Colonic mucosa (tissue), 4 donors: ENCODE measurements at regions not wholly inside any gene's neighbourhood (a gene's known extent, or its start where the extent isn't known, plus 50 kb on each side); places are given as distances from the start of the nearest gene placed in this dataset.
"Not testable (repeated sequence)": the region's sequence is repeated elsewhere in the genome, so short reads cannot be mapped to it uniquely, and the experiment has no call there.

Experiments used
- DNase-seq: peaks from one replicate; pipeline ENCODE4 v3.0.0-alpha.2; 2020
- H3K27ac ChIP-seq: fragments of 200-600 bp; one replicate; pipeline ENCODE4 v1.8.0; 2021
- H3K27me3 ChIP-seq: fragments of 200-600 bp; one replicate; pipeline ENCODE4 v1.8.0; 2021
- H3K36me3 ChIP-seq: fragments of 200-600 bp; one replicate; pipeline ENCODE4 v1.8.0; 2021
- H3K4me1 ChIP-seq: fragments of 200-600 bp; one replicate; pipeline ENCODE4 v1.8.0; 2021; ENCODE audit warnings: mild to moderate bottlenecking
- H3K4me3 ChIP-seq: fragments of 200-600 bp; one replicate; pipeline ENCODE4 v1.8.0; 2021
- H3K9ac ChIP-seq, 2 donors: one replicate each; pipeline ENCODE4 v1.7.0; 2013; ENCODE audit warnings: control low read depth in 2 of 2, low read depth in 2 of 2, low read length in 2 of 2
- H3K9me3 ChIP-seq: fragments of 200-600 bp; one replicate; pipeline ENCODE4 v1.8.0; 2021
- CTCF ChIP-seq: fragments of 200-600 bp; IDR thresholded peaks from one replicate; pipeline ENCODE4 v1.8.0; 2022; ENCODE audit warnings: antibody characterized with exemption, mild to moderate bottlenecking
- intact Hi-C: fragments of 100-400 bp; cut with DNase I; formaldehyde crosslinking; loops from one replicate; pipeline ENCODE4 v1.14.1; 2022
- donor health status: healthy.
- donor health status: DM: no; HTN: no; CAD: no.
- donor health status: DM: no; HTN: no; CAD: no.

- H3K27me3 ChIP-seq = no peaks in the 10 kb centered on the region
- no peak overlapping the region for H3K9ac ChIP-seq
- intact Hi-C loops = no loop called here
- no peaks in the 10 kb centered on the region for H3K36me3 ChIP-seq
- TF ChIP-seq CTCF = no peak
- H3K27ac ChIP-seq = no peak overlapping the region
- no peak overlapping the region for H3K4me3 ChIP-seq
- H3K4me1 ChIP-seq = no peaks in the 10 kb centered on the region
- no peaks in the 10 kb centered on the region for H3K9me3 ChIP-seq
- DNase-seq = no peak
These were observed 138.9 kb upstream of the USP29 start for GRCh38 chr19:56980906-56981305.

GRCh38 chr19:56981440-56981839 is 138.3 kb upstream of the USP29 start:
- H3K4me1 ChIP-seq, H3K9me3 ChIP-seq, H3K36me3 ChIP-seq, H3K27ac ChIP-seq, H3K4me3 ChIP-seq, DNase-seq, H3K9ac ChIP-seq, H3K27me3 ChIP-seq, intact Hi-C loops: not testable (repeated sequence)

GRCh38 chr19:56983171-56983570 is 136.6 kb upstream of the USP29 start:
- H3K9me3 ChIP-seq = no peaks in the 10 kb centered on the region
- H3K27ac ChIP-seq = no peak overlapping the region
- intact Hi-C loops = no loop called here
- H3K27me3 ChIP-seq = no peaks in the 10 kb centered on the region
- DNase-seq = no peak
- TF ChIP-seq CTCF = no peak
- no peaks in the 10 kb centered on the region for H3K36me3 ChIP-seq
- H3K9ac ChIP-seq = no peak overlapping the region
- H3K4me1 ChIP-seq = no peaks in the 10 kb centered on the region
- no peak overlapping the region for H3K4me3 ChIP-seq

GRCh38 chr19:56983804-56984203 is 136.0 kb upstream of the USP29 start:
- H3K9ac ChIP-seq = no peak overlapping the region

GRCh38 chr19:56986386-56986785 is 133.4 kb upstream of the USP29 start:
- H3K27ac ChIP-seq = no peak overlapping the region
- no peaks in the 10 kb centered on the region for H3K36me3 ChIP-seq
- no peak overlapping the region for H3K4me3 ChIP-seq
- no peak for TF ChIP-seq CTCF
- no peaks in the 10 kb centered on the region for H3K4me1 ChIP-seq
- H3K9ac ChIP-seq = no peak overlapping the region
- no peaks in the 10 kb centered on the region for H3K27me3 ChIP-seq
- H3K9me3 ChIP-seq = no peaks in the 10 kb centered on the region
- no peak for DNase-seq
- intact Hi-C loops = no loop called here

More at GRCh38 chr19:56983804-56984203, 136.0 kb upstream of the USP29 start:
- no peaks in the 10 kb centered on the region for H3K9me3 ChIP-seq
- H3K27ac ChIP-seq = no peak overlapping the region
- no peaks in the 10 kb centered on the region for H3K27me3 ChIP-seq
- H3K36me3 ChIP-seq = no peaks in the 10 kb centered on the region
- TF ChIP-seq CTCF = no peak
- no peak for DNase-seq
- intact Hi-C loops = no loop called here
- H3K4me3 ChIP-seq = no peak overlapping the region
- no peaks in the 10 kb centered on the region for H3K4me1 ChIP-seq

- H3K36me3 ChIP-seq = no peaks in the 10 kb centered on the region
- no peaks in the 10 kb centered on the region for H3K27me3 ChIP-seq
- no peak for TF ChIP-seq CTCF
- intact Hi-C loops = no loop called here
- H3K4me1 ChIP-seq = no peaks in the 10 kb centered on the region
- no peak overlapping the region for H3K9ac ChIP-seq
- H3K27ac ChIP-seq = no peak overlapping the region
- H3K9me3 ChIP-seq = no peaks in the 10 kb centered on the region
- DNase-seq = no peak
- H3K4me3 ChIP-seq = no peak overlapping the region
These were observed 132.6 kb upstream of the USP29 start for GRCh38 chr19:56987184-56987583.
